ENCODE measurements at regions not wholly inside any gene's neighbourhood (a gene's known extent, or its start where the extent isn't known, plus 50 kb on each side); places are given as distances from the start of the nearest gene placed in this dataset.

DNA sequence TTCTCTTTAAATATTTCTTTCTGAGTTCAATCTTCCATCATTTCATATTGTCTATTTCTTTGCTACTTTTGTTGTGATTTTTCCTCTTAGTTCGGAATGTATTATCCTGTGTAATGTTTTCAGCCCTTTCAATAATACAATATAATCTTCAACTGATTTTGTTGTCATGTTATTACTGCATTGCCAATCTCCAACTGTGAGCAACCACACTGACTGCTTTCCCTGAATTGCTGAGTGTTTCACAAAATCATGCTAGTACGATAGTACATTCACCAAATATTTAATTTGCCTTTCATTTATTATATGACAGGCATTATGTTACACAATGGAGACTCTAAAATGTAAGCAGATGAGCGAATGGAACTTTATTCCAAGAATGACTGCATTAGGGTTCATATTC lies 744.3 kb upstream of the ATXN8OS start:
- Histone ChIP-seq H3K4me3 (replicated peaks; ENCODE audit: low read depth, low read length) (no peak overlapping the region), H3K27me3 (replicated peaks; ENCODE audit: control insufficient read depth, insufficient read depth, low read length) (no peaks in the 10 kb centered on the region), H3K36me3 (ENCODE audit: control insufficient read depth, insufficient read depth, low read length) (no peaks in the 10 kb centered on the region)
- no peak for TF ChIP-seq CTCF (IDR thresholded peaks at IDR 0.05; ENCODE audit: insufficient read depth, low read length, poor library complexity, severe bottlenecking)
- no peak for DNase-seq (ENCODE audit: extremely low read depth, insufficient read length)

DNA sequence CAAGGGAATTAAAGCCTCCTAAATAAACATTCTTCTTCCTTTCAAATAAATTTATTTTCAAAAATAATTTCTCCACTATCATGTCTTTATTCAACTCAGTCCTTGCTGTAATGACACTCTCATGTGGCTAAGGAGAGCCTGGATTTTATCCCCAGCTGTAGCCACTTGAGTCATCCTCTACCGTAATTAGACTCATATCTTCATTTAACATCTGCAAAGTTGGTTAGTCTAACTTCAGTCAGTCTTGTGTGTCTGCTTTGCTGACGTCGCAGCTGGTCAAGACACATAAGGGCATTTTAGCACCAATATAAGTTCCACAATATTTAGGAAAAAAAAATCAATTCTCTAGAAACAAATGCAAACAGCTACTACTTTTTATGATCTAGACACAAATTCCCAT lies 776.4 kb upstream of the ATXN8OS start:
- no peak for DNase-seq (ENCODE audit: extremely low read depth, insufficient read length)
- Histone ChIP-seq H3K27me3 (replicated peaks; ENCODE audit: control insufficient read depth, insufficient read depth, low read length) (no peaks in the 10 kb centered on the region), H3K4me3 (replicated peaks; ENCODE audit: low read depth, low read length) (no peak overlapping the region), H3K36me3 (ENCODE audit: control insufficient read depth, insufficient read depth, low read length) (no peaks in the 10 kb centered on the region)
- no peak for TF ChIP-seq CTCF (IDR thresholded peaks at IDR 0.05; ENCODE audit: insufficient read depth, low read length, poor library complexity, severe bottlenecking)

DNA sequence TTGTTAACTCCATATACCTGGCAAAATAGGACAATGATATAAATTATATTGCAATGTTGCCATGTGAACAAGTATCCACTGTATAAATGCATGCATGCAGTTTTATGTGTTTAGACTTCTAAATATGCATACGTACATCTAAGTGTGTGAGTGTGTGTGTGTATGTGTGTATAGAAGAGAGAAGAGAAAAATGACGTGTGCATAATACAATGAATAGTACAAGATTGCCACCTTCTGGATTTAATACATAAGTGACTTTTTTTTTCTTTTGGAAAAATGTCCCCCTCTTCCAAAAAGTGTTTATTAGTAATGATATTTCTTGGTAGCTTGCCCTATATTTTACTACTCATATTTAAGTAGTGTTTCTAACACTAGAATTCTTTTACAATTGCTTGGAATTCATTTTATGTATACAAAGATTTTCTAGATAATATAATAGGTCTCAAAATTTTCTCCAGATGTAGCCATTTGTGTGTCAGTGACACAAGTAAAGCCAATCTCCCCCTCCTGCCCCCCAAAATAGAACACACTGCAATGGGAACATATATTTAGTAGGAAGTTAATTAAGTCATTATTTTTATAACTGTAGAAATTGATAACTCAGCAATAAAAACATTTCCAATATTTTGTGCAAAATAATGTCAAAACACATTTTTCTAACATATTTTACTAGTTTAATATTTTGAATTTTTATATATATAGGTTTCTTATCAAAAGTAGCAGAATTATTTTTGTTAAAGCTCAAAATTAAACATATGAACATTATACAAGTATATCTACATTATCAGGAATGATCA lies 783.3 kb upstream of the ATXN8OS start:
- DNase-seq (ENCODE audit: extremely low read depth, insufficient read length): no peak
- Histone ChIP-seq H3K4me3 (replicated peaks; ENCODE audit: low read depth, low read length) (no peak overlapping the region), H3K36me3 (ENCODE audit: control insufficient read depth, insufficient read depth, low read length) (no peaks in the 10 kb centered on the region), H3K27me3 (replicated peaks; ENCODE audit: control insufficient read depth, insufficient read depth, low read length) (no peaks in the 10 kb centered on the region)
- TF ChIP-seq CTCF (IDR thresholded peaks at IDR 0.05; ENCODE audit: insufficient read depth, low read length, poor library complexity, severe bottlenecking): peak; percentile 5

- H3K36me3 ChIP-seq (ENCODE audit: control insufficient read depth, insufficient read depth, low read length): no peaks in the 10 kb centered on the region
- no peak overlapping the region for H3K4me3 ChIP-seq (replicated peaks; ENCODE audit: low read depth, low read length)
- H3K27me3 ChIP-seq (replicated peaks; ENCODE audit: control insufficient read depth, insufficient read depth, low read length): no peaks in the 10 kb centered on the region
- DNase-seq (ENCODE audit: extremely low read depth, insufficient read length): no peak
- no peak for TF ChIP-seq CTCF (IDR thresholded peaks at IDR 0.05; ENCODE audit: insufficient read depth, low read length, poor library complexity, severe bottlenecking)
These were observed 788.0 kb upstream of the ATXN8OS start for GRCh38 chr13:69319656-69320055.

- Histone ChIP-seq H3K27me3 (replicated peaks; ENCODE audit: control insufficient read depth, insufficient read depth, low read length) (no peaks in the 10 kb centered on the region), H3K4me3 (replicated peaks; ENCODE audit: low read depth, low read length) (no peak overlapping the region), H3K36me3 (ENCODE audit: control insufficient read depth, insufficient read depth, low read length) (no peaks in the 10 kb centered on the region)
- TF ChIP-seq CTCF (IDR thresholded peaks at IDR 0.05; ENCODE audit: insufficient read depth, low read length, poor library complexity, severe bottlenecking): no peak
- no peak for DNase-seq (ENCODE audit: extremely low read depth, insufficient read length)
These were observed 792.6 kb upstream of the ATXN8OS start for GRCh38 chr13:69315039-69315438.

DNA sequence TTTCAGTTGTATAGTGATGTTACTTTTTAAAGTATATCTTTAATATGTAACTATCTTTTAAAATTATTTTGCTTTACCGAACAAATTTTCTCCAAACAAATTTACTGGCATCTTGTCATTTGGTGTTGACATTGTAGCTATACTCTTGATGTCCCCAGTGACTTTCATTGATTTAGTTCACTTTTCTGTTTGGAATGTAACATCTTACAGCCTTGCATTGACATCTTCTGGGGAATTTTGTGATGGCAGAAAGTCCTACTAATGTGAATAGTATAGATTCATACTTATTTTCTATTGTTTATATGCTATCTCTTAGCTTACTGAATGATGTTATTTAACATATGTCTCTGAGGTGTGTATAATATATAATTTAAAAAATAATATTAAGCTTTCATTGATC lies 800.9 kb upstream of the ATXN8OS start:
- no peak for DNase-seq (ENCODE audit: extremely low read depth, insufficient read length)
- H3K4me3 ChIP-seq (replicated peaks; ENCODE audit: low read depth, low read length): no peak overlapping the region
- no peaks in the 10 kb centered on the region for H3K27me3 ChIP-seq (replicated peaks; ENCODE audit: control insufficient read depth, insufficient read depth, low read length)
- no peak for TF ChIP-seq CTCF (IDR thresholded peaks at IDR 0.05; ENCODE audit: insufficient read depth, low read length, poor library complexity, severe bottlenecking)
- no peaks in the 10 kb centered on the region for H3K36me3 ChIP-seq (ENCODE audit: control insufficient read depth, insufficient read depth, low read length)
